WTC11 (cell line): ENCODE measurements at regions not wholly inside any gene's neighbourhood (a gene's known extent, or its start where the extent isn't known, plus 50 kb on each side); places are given as distances from the start of the nearest gene placed in this dataset.

Experiments used
- E2F1 ChIP-seq: sonication (generic); formaldehyde crosslinking; IDR thresholded peaks from 2 replicates; pipeline ENCODE4 v1.8.0; 2022; ENCODE audit warnings: mild to moderate bottlenecking, missing genetic modification reagents
- MAX ChIP-seq: sonication (generic); formaldehyde crosslinking; IDR thresholded peaks from 2 replicates; pipeline ENCODE4 v1.8.0; 2022; ENCODE audit warnings: mild to moderate bottlenecking, missing genetic modification reagents
- TEAD4 ChIP-seq: sonication (generic); formaldehyde crosslinking; IDR thresholded peaks from 2 replicates; pipeline ENCODE4 v1.8.0; 2022; ENCODE audit warnings: mild to moderate bottlenecking, missing genetic modification reagents
- ZNF423 ChIP-seq: fragments of 250-450 bp; sonication (Bioruptor Pico); IDR thresholded peaks from 2 replicates; pipeline ENCODE4 v2.1.2; 2022; ENCODE audit warnings: mild to moderate bottlenecking, moderate library complexity
- TF ChIP-seq, protein P1 (sequence below): fragments of 200-600 bp; IDR thresholded peaks from 2 replicates; pipeline ENCODE4 v1.8.0; 2022; ENCODE audit warnings: antibody characterized with exemption

DNA sequence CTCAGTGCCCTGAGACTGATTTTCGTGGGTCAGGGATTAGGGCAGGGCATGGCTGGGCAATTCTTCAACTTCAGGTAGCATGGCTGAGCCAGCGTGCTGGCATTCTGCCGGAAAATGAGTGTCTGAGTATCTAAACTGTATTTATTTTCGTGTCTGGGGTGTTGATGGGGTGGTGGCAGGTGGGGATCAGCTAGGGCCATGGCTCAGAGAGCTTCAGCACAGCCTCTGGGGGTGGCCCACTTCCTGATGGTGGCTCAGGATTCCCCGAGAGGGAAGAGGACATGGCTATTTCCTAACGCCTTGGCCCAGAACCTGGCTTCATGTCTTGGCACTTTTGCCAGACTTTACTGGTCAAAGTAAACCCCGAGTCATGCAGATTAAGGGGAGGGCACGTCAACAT is 260.5 kb downstream of the GADD45G start:
- TF ChIP-seq, protein P1, sequence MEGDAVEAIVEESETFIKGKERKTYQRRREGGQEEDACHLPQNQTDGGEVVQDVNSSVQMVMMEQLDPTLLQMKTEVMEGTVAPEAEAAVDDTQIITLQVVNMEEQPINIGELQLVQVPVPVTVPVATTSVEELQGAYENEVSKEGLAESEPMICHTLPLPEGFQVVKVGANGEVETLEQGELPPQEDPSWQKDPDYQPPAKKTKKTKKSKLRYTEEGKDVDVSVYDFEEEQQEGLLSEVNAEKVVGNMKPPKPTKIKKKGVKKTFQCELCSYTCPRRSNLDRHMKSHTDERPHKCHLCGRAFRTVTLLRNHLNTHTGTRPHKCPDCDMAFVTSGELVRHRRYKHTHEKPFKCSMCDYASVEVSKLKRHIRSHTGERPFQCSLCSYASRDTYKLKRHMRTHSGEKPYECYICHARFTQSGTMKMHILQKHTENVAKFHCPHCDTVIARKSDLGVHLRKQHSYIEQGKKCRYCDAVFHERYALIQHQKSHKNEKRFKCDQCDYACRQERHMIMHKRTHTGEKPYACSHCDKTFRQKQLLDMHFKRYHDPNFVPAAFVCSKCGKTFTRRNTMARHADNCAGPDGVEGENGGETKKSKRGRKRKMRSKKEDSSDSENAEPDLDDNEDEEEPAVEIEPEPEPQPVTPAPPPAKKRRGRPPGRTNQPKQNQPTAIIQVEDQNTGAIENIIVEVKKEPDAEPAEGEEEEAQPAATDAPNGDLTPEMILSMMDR, result no peak
- TF ChIP-seq ZNF423 (CRISPR knock-in tag), result no peak
- no peak for TF ChIP-seq MAX (CRISPR knock-in tag)
- TF ChIP-seq TEAD4 (CRISPR knock-in tag), result no peak
- no peak for TF ChIP-seq E2F1 (CRISPR knock-in tag)
